Heart left ventricle (tissue), 16 donors: ENCODE measurements at regions not wholly inside any gene's neighbourhood (a gene's known extent, or its start where the extent isn't known, plus 50 kb on each side); places are given as distances from the start of the nearest gene placed in this dataset.

ENCODE experiments used
- ATAC-seq, 4 donors: fragments of 200-7000 bp; cut with Tn5 transposase; one replicate each; pipeline ENCODE4 v1.9.1; 2020 to 2022; ENCODE audit warnings: moderate library complexity in 4 of 4, mild to moderate bottlenecking in 3 of 4, moderate number of reproducible peaks in 1 of 4
- DNase-seq, 5 donors: peaks; one replicate each; pipeline ENCODE4 v3.0.0-alpha.2; 2020
- H3K27ac ChIP-seq, 12 donors: fragments of 200-600 bp; sonication (generic) in 4 of 12; one replicate each; pipeline versions ENCODE4 v1.5.0 to v1.8.0; 2016 to 2022; ENCODE audit warnings: mild to moderate bottlenecking in 2 of 12
- H3K27me3 ChIP-seq, 9 donors: fragments of 200-600 bp; sonication (generic) in 2 of 9; one replicate each; pipeline versions ENCODE4 v1.5.1 to v1.8.0; 2016 to 2022; ENCODE audit warnings: mild to moderate bottlenecking in 3 of 9
- H3K36me3 ChIP-seq, 9 donors: fragments of 200-600 bp; sonication (generic) in 2 of 9; one replicate each; pipeline versions ENCODE4 v1.5.0 to v1.8.0; 2018 to 2022; ENCODE audit warnings: mild to moderate bottlenecking in 2 of 9
- H3K4me1 ChIP-seq, 12 donors: fragments of 200-600 bp; sonication (generic) in 4 of 12; one replicate each; pipeline versions ENCODE4 v1.5.0 to v1.8.0; 2016 to 2022; ENCODE audit warnings: mild to moderate bottlenecking in 3 of 12
- H3K4me3 ChIP-seq, 12 donors: fragments of 200-600 bp; sonication (generic) in 4 of 12; one replicate each; pipeline versions ENCODE4 v1.5.0 to v1.8.0; 2017 to 2022; ENCODE audit warnings: mild to moderate bottlenecking in 9 of 12, moderate library complexity in 4 of 12
- H3K9me3 ChIP-seq, 12 donors: fragments of 200-600 bp; sonication (generic) in 4 of 12; one replicate each; pipeline versions ENCODE4 v1.5.0 to v1.8.0; 2016 to 2022; ENCODE audit warnings: mild to moderate bottlenecking in 1 of 12
- POLR2A ChIP-seq, 2 donors: fragments of 450-650 bp; IDR thresholded peaks; one replicate each; pipeline ENCODE4 v1.6.1; 2017; ENCODE audit warnings: antibody characterized with exemption in 2 of 2, mild to moderate bottlenecking in 2 of 2, moderate library complexity in 2 of 2
- WGBS, 4 donors: extraction: QIAGEN DNeasy Blood & Tissue Kit in 2 of 4; methylation state at CpG; one replicate each; pipeline versions ENCODE4 v1.1.5 to v1.1.7; 2013 to 2018; 5-methylcytosine and 5-hydroxymethylcytosine counted together
- intact Hi-C, 10 donors: fragments of 100-400 bp; cut with DNase I; formaldehyde crosslinking; loops; one replicate each; pipeline versions ENCODE4 v1.11.1 to v1.14.2; 2022
- TF ChIP-seq, protein P1 (sequence below), 12 donors: fragments of 200-600 bp; sonication (generic) in 4 of 12; IDR thresholded peaks; one replicate each; pipeline versions ENCODE4 v1.5.0 to v1.8.0; 2018 to 2022; ENCODE audit warnings: antibody characterized with exemption in 12 of 12, mild to moderate bottlenecking in 5 of 12
- donor health status: ischemic (EF 13 %, LVEDD 7.1; RV severe dilation, severe dysfunction).
- donor health status: healthy with polysubstance abuse.
- donor health status: DM: no; HTN: yes; CAD: no.
- donor health status: DM: no; HTN: no; CAD: no.
- donor health status: ischemic (EF 25% LVEDD 6.9; RV normal size, moderate dysfunction).
- donor health status: ischemic (EF 25% LVEDD 5.7; RV mildly dilated, moderate dysfunction).
- donor health status: healthy.
- donor health status: DM: yes; HTN: yes; CAD: no.
- donor health status: ischemic (EF 35%, LVEDD 5.7; RV mildly dilated, moderate dysfunction).
- donor health status: nonischemic (EF 11% LVEDD 7.7; RV severe dilation, severe dysfunction).
- donor health status: DM: yes; HTN: yes; CAD: no.
- donor health status: PGD.
- donor health status: ischemic (EF 29% LVEDD 5.4; RV normal size, mild dysfunction).
- donor health status: nonischemic (EF 23%, LVEDD 6.1; RV moderate dilation, normal function).

- Histone ChIP-seq H3K9me3 (peaks cover 0 to 10% (median 0%) of the 10 kb centered on the region in 12 donors), H3K36me3 (no peaks in the 10 kb centered on the region), H3K4me3 (no peak overlapping the region), H3K27me3 (no peaks in the 10 kb centered on the region), H3K27ac (no peak overlapping the region), H3K4me1 (no peaks in the 10 kb centered on the region)
- 94 to 96% (median 95%) methylated on average over 3 of the region's 3 CpGs for WGBS, 4 donors
- ATAC-seq (no peak), DNase-seq (no peak)
- no peak for TF ChIP-seq POLR2A (IDR thresholded peaks at IDR 0.05)
- TF ChIP-seq, protein P1, sequence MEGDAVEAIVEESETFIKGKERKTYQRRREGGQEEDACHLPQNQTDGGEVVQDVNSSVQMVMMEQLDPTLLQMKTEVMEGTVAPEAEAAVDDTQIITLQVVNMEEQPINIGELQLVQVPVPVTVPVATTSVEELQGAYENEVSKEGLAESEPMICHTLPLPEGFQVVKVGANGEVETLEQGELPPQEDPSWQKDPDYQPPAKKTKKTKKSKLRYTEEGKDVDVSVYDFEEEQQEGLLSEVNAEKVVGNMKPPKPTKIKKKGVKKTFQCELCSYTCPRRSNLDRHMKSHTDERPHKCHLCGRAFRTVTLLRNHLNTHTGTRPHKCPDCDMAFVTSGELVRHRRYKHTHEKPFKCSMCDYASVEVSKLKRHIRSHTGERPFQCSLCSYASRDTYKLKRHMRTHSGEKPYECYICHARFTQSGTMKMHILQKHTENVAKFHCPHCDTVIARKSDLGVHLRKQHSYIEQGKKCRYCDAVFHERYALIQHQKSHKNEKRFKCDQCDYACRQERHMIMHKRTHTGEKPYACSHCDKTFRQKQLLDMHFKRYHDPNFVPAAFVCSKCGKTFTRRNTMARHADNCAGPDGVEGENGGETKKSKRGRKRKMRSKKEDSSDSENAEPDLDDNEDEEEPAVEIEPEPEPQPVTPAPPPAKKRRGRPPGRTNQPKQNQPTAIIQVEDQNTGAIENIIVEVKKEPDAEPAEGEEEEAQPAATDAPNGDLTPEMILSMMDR (IDR thresholded peaks at IDR 0.05): no peak
- intact Hi-C loops: no loop called here
These were observed 376.9 kb downstream of the PPP3CA start for GRCh38 chr4:100970414-100970813.

- no peaks in the 10 kb centered on the region for H3K36me3 ChIP-seq
- no peak for TF ChIP-seq POLR2A (IDR thresholded peaks at IDR 0.05)
- TF ChIP-seq, protein P1 (IDR thresholded peaks at IDR 0.05): no peak
- ATAC-seq (no peak), DNase-seq (no peak)
- no peak overlapping the region for H3K4me3 ChIP-seq
- no peak overlapping the region for H3K27ac ChIP-seq
- peaks cover 0 to 10% (median 0%) of the 10 kb centered on the region in 12 donors for H3K9me3 ChIP-seq
- H3K4me1 ChIP-seq: no peaks in the 10 kb centered on the region
- no peaks in the 10 kb centered on the region for H3K27me3 ChIP-seq
- intact Hi-C loops: no loop called here
These were observed 377.4 kb downstream of the PPP3CA start for GRCh38 chr4:100969925-100970324.

DNA sequence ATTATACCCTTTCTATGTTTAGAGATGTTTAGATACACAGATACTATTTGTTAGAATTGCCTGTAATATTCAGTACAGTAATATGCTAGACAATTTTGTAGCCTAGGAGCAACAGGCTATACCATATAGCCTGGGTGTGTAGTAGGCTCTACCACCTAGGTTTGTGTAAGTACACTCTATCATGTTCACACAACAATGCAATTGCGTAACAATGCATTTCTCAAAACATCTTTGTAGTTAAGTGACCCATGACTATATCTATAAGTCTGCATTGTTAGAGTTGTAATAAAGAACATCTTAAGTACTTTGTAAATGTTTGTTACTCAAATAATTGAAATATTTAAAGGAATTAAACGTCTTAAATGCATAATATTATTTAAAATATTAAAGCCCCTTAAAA is 379.3 kb downstream of the PPP3CA start:
- no peaks in the 10 kb centered on the region for H3K27me3 ChIP-seq
- H3K36me3 ChIP-seq: no peaks in the 10 kb centered on the region
- no peaks in the 10 kb centered on the region for H3K4me1 ChIP-seq
- H3K4me3 ChIP-seq: no peak overlapping the region
- intact Hi-C loops: no loop called here
- peaks cover 0 to 10% (median 0%) of the 10 kb centered on the region in 12 donors for H3K9me3 ChIP-seq
- no peak overlapping the region for H3K27ac ChIP-seq
- no peak for DNase-seq
- no peak for TF ChIP-seq POLR2A (IDR thresholded peaks at IDR 0.05)
- TF ChIP-seq, protein P1 (IDR thresholded peaks at IDR 0.05): no peak
- 80 to 90% (median 83%) methylated on average over 2 of the region's 2 CpGs for whole genome bisulfite sequencing, 4 donors
- no peak for ATAC-seq

GRCh38 chr4:100963627-100964026 is 383.7 kb downstream of the PPP3CA start:
- intact Hi-C loops: no loop called here
- TF ChIP-seq POLR2A (IDR thresholded peaks at IDR 0.05): no peak
- TF ChIP-seq, protein P1 (IDR thresholded peaks at IDR 0.05): no peak
- H3K27me3 ChIP-seq: no peaks in the 10 kb centered on the region
- H3K4me1 ChIP-seq: no peaks in the 10 kb centered on the region
- DNase-seq (no peak), ATAC-seq (no peak)
- H3K27ac ChIP-seq: no peak overlapping the region
- peaks cover 0 to 10% (median 0%) of the 10 kb centered on the region in 12 donors for H3K9me3 ChIP-seq
- no peaks in the 10 kb centered on the region for H3K36me3 ChIP-seq
- no peak overlapping the region for H3K4me3 ChIP-seq
- 82 to 92% (median 84%) methylated on average over 1 of the region's 1 CpG for WGBS, 4 donors
